Ascending aorta (tissue), 2 donors: ENCODE measurements at regions not wholly inside any gene's neighbourhood (a gene's known extent, or its start where the extent isn't known, plus 50 kb on each side); places are given as distances from the start of the nearest gene placed in this dataset.

Experiments
- DNase-seq, 2 donors: peaks; one replicate each; pipeline ENCODE4 v3.0.0-alpha.2; 2019; ENCODE audit warnings: low spot score in 2 of 2
- H3K27ac ChIP-seq, 2 donors: fragments of 200-600 bp; sonication (generic); one replicate each; pipeline ENCODE4 v1.5.1; 2016 to 2017; ENCODE audit warnings: mild to moderate bottlenecking in 1 of 2
- H3K27me3 ChIP-seq: fragments of 200-600 bp; sonication (generic); one replicate; pipeline ENCODE4 v1.5.1; 2017
- H3K36me3 ChIP-seq, 2 donors: fragments of 200-600 bp; sonication (generic); one replicate each; pipeline ENCODE4 v1.5.1; 2016
- H3K4me1 ChIP-seq, 2 donors: fragments of 200-600 bp; sonication (generic); one replicate each; pipeline ENCODE4 v1.5.1; 2016 to 2017; ENCODE audit warnings: mild to moderate bottlenecking in 1 of 2
- H3K4me3 ChIP-seq, 2 donors: fragments of 200-600 bp; sonication (generic); one replicate each; pipeline ENCODE4 v1.5.1; 2016 to 2017; ENCODE audit warnings: mild to moderate bottlenecking in 1 of 2
- H3K9me3 ChIP-seq, 2 donors: fragments of 200-600 bp; sonication (generic); one replicate each; pipeline ENCODE4 v1.5.1; 2016
- CTCF ChIP-seq, 3 experiments: fragments of 200-600 bp in 2 of 3; fragments of 450-650 bp in 1 of 3; sonication (generic) in 2 of 3; IDR thresholded peaks; one replicate each; pipeline ENCODE4 v1.5.1; 2016 to 2019; ENCODE audit warnings: antibody characterized with exemption in 3 of 3, mild to moderate bottlenecking in 1 of 3, moderate library complexity in 1 of 3
- intact Hi-C: fragments of 100-400 bp; cut with DNase I; formaldehyde crosslinking; loops from one replicate; pipeline ENCODE4 v1.15.1; 2023

GRCh38 chr21:16061194-16061593 lies 331.4 kb downstream of the USP25 start:
- Histone ChIP-seq H3K27ac (no peak overlapping the region), H3K36me3 (no peaks in the 10 kb centered on the region), H3K27me3 (no peaks in the 10 kb centered on the region), H3K9me3 (no peaks in the 10 kb centered on the region), H3K4me1 (no peaks in the 10 kb centered on the region), H3K4me3 (no peak overlapping the region)
- TF ChIP-seq CTCF (IDR thresholded peaks at IDR 0.05): no peak
- DNase-seq: no peak
- intact Hi-C loops: no loop called here

GRCh38 chr21:16069178-16070112 lies 339.7 kb downstream of the USP25 start:
- no peak overlapping the region for H3K4me3 ChIP-seq
- H3K36me3 ChIP-seq: no peaks in the 10 kb centered on the region
- DNase-seq: no peak
- intact Hi-C loops: no loop called here
- no peaks in the 10 kb centered on the region for H3K27me3 ChIP-seq
- H3K9me3 ChIP-seq: no peaks in the 10 kb centered on the region
- H3K27ac ChIP-seq: no peak overlapping the region
- TF ChIP-seq CTCF (IDR thresholded peaks at IDR 0.05): no peak
- no peaks in the 10 kb centered on the region for H3K4me1 ChIP-seq

GRCh38 chr21:16070207-16070651 lies 340.4 kb downstream of the USP25 start:
- no peaks in the 10 kb centered on the region for H3K4me1 ChIP-seq
- no peaks in the 10 kb centered on the region for H3K9me3 ChIP-seq
- peak overlapping the region in 1 of 2 donors; percentile 57 for H3K4me3 ChIP-seq
- no peak overlapping the region for H3K27ac ChIP-seq
- no peak for TF ChIP-seq CTCF (IDR thresholded peaks at IDR 0.05)
- no peak for DNase-seq
- intact Hi-C loops: no loop called here
- H3K36me3 ChIP-seq: no peaks in the 10 kb centered on the region
- no peaks in the 10 kb centered on the region for H3K27me3 ChIP-seq

GRCh38 chr21:16071092-16071491 lies 341.3 kb downstream of the USP25 start:
- H3K27ac ChIP-seq: no peak overlapping the region
- no peaks in the 10 kb centered on the region for H3K9me3 ChIP-seq
- H3K27me3 ChIP-seq: no peaks in the 10 kb centered on the region
- DNase-seq: no peak
- no peak for TF ChIP-seq CTCF (IDR thresholded peaks at IDR 0.05)
- H3K4me1 ChIP-seq: no peaks in the 10 kb centered on the region
- peak overlapping the region; percentile 35 to 57 for H3K4me3 ChIP-seq
- H3K36me3 ChIP-seq: no peaks in the 10 kb centered on the region
- intact Hi-C loops: no loop called here

DNA sequence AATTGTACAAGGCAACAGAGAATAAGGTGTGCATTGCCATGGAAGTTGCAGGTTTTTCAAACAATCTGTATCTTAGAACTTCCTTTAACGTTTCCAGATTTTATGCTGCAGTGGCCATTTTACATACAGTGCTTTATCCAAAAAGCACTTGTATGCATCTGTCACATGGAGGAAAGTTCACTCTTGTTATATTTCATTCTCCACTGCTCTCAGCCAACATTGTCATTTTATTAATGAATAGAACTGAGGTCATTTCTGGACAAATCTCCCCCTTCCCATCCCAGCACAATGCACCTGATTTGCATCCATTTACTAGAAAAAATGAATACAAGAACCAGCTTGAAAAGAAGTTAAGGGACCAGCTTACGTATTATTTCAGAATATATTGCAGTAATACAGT lies 342.0 kb downstream of the USP25 start:
- H3K4me3 ChIP-seq: peak overlapping the region in 1 of 2 donors; percentile 57
- H3K9me3 ChIP-seq: no peaks in the 10 kb centered on the region
- no peaks in the 10 kb centered on the region for H3K27me3 ChIP-seq
- no peaks in the 10 kb centered on the region for H3K4me1 ChIP-seq
- H3K36me3 ChIP-seq: no peaks in the 10 kb centered on the region
- intact Hi-C loops: no loop called here
- no peak overlapping the region for H3K27ac ChIP-seq
- TF ChIP-seq CTCF (IDR thresholded peaks at IDR 0.05): no peak
- no peak for DNase-seq
